ENCODE measurements at regions not wholly inside any gene's neighbourhood (a gene's known extent, or its start where the extent isn't known, plus 50 kb on each side); places are given as distances from the start of the nearest gene placed in this dataset.

GRCh38 chr13:105474983-105475610, 1060.4 kb downstream of the EFNB2 start:
- no peak for DNase-seq

GRCh38 chr13:105471673-105472072, 1063.8 kb downstream of the EFNB2 start:
- no peak for DNase-seq

- DNase-seq = no peak
Measured at GRCh38 chr13:105466376-105466775, 1069.1 kb downstream of the EFNB2 start.

GRCh38 chr13:105465745-105466144, 1069.7 kb downstream of the EFNB2 start, which contains the start of gene DAOA:
Gene DAOA (plus strand): TSS chr13:105466045.
- DNase-seq = no peak

GRCh38 chr13:105465251-105465650, 1070.2 kb downstream of the EFNB2 start:
- no peak for DNase-seq

- DNase-seq = no peak
Measured at GRCh38 chr13:105464249-105464648, 1071.2 kb downstream of the EFNB2 start.

- DNase-seq = no peak
Measured at GRCh38 chr13:105463011-105463501, 1072.4 kb downstream of the EFNB2 start.

GRCh38 chr13:105462098-105462497, 1073.4 kb downstream of the EFNB2 start:
- DNase-seq = no peak

GRCh38 chr13:105452895-105453294, 1082.6 kb downstream of the EFNB2 start:
- DNase-seq = no peak

GRCh38 chr13:105450784-105451183, 1084.7 kb downstream of the EFNB2 start:
- DNase-seq = no peak

- no peak for DNase-seq
Measured at GRCh38 chr13:105448811-105449210, 1086.7 kb downstream of the EFNB2 start.

GRCh38 chr13:105446197-105446596, 1089.3 kb downstream of the EFNB2 start:
- DNase-seq = no peak

GRCh38 chr13:105445796-105446195, 1089.7 kb downstream of the EFNB2 start:
- DNase-seq = no peak

- no peak for DNase-seq
Measured at GRCh38 chr13:105442949-105443699, 1092.3 kb downstream of the EFNB2 start.

- no peak for DNase-seq
Measured at GRCh38 chr13:105442040-105442439, 1093.4 kb downstream of the EFNB2 start.

- DNase-seq = no peak
Measured at GRCh38 chr13:105441051-105441750, 1094.3 kb downstream of the EFNB2 start.

- DNase-seq = no peak
Measured at GRCh38 chr13:105436943-105437342, 1098.5 kb downstream of the EFNB2 start.

GRCh38 chr13:105432438-105432837, 1103.0 kb downstream of the EFNB2 start:
- DNase-seq = no peak

- DNase-seq = no peak
Measured at GRCh38 chr13:105428811-105429210, 1106.7 kb downstream of the EFNB2 start.

GRCh38 chr13:105426441-105426840, 1109.0 kb downstream of the EFNB2 start:
- no peak for DNase-seq

- no peak for DNase-seq
Measured at GRCh38 chr13:105414639-105415038, 1120.8 kb downstream of the EFNB2 start.

GRCh38 chr13:105412171-105412570, 1123.3 kb downstream of the EFNB2 start:
- DNase-seq = no peak

GRCh38 chr13:105410602-105411001, 1124.9 kb downstream of the EFNB2 start:
- peak; percentile 40 for DNase-seq

- no peak for DNase-seq
Measured at GRCh38 chr13:105406551-105406950, 1128.9 kb downstream of the EFNB2 start.
